GM18519 (cell line): ENCODE measurements at regions not wholly inside any gene's neighbourhood (a gene's known extent, or its start where the extent isn't known, plus 50 kb on each side); places are given as distances from the start of the nearest gene placed in this dataset.

Source experiments
- ATAC-seq: cut with Tn5 transposase; IDR thresholded peaks from one replicate; pipeline ENCODE4 v1.9.1; 2021; ENCODE audit warnings: mild to moderate bottlenecking, moderate library complexity; ENCODE audit not compliant: unreplicated experiment, low FRiP score

DNA sequence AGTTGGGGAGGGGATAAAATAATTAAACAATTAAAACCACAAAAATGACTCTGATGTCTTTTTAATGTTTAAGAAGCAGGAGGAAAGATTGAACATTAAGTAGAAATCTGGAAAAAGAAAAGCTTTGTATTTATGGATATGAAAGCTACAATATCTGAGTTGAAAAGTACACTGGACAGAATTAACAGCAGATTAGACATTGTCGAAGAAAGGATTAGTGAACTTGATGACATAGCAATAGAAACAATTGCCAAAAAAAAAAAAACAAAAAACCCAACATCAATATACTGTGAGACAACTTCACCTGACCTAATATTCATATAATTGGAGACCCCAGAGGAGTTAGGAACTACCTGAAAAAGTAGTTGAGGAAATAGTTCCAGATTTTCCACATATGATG lies 289.5 kb upstream of the RGS6 start:
- no peak for ATAC-seq

DNA sequence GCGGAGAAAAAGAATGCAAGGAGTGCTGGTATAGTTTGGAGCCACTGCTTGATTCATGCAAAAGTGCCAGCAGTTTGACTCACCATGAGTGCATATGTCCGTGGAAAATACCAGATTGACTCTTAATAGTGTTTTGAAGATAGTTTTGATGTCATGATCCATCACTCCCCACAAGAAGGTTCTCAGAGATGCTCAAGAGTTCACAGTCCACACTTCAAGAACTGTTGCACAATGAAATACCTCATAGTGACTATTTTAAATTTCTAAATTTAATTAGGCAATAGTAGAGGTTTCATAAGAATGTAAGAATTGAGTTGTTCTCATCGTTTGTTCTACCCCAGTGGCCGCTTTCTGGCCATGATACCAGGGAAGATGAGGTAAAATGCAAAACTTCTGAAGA lies 286.6 kb upstream of the RGS6 start:
- ATAC-seq, result no peak

DNA sequence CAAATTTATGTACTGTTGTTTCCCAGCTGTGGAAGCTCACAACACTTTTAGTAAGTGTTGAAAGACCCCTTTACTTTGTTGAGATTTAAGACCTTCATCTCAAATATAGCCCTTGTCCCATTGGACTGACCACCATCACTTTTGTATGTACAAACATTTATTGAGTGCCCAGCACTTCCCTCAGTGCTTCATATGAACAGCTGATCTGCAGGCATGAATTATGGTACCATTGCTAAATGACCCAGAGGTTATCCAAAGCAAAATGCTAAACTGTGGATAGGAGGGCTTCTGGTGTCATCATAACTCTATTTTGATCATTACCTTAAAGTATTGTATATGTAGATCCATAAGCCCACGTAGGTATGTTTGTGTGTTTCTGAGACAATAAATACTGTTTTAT lies 285.7 kb upstream of the RGS6 start:
- ATAC-seq, result no peak

DNA sequence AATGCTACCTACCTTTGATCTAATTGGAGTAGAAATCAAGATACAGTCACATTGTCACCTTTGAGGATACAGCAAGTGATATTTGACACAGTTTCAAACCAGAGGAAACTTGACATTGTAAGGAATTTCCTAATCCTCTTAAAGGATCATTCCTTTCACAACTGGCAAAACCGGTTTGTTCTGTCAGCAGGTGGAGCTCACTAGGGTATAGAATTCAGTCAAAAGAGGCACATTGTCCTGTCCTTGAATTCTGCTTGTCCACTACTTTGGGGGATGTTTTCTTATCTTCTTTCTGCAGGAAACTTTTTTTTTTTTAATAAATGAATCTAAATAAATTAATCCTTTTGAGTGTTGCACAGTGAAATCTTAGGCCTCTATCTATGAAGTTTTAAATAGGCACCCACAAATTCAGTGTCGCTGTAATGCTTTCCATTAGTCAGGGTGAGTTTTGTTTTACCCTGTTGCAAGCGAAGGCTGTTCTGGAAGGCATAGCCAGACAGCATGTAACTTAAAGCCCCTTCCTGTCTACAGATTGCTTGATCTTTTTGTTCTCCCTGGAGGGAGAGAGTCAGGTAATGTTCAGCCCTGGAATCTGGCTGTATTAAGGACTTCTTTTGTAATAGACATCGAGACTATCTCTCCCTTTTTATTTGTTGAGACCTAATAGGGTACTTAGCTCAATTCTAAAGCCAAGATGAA lies 285.0 kb upstream of the RGS6 start:
- ATAC-seq, result no peak

DNA sequence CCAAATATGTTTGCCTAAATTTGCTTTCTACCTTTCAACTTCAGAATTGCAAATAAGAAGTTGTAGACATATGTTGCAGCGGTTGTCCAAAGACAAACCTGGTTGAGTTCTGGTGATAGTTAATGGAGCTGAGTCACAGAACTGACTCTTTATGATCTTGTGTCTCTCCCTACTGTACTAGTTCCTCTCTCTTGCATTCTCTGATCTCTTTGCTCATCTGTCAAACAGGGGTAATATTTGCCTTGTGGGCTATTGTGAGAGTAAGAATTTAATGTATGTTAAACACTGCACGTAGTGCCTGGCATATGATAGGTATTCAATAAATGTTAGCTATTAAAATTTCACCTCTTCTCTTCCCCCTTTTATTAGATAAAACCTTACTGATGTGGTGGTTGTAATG lies 283.5 kb upstream of the RGS6 start:
- ATAC-seq, result no peak

DNA sequence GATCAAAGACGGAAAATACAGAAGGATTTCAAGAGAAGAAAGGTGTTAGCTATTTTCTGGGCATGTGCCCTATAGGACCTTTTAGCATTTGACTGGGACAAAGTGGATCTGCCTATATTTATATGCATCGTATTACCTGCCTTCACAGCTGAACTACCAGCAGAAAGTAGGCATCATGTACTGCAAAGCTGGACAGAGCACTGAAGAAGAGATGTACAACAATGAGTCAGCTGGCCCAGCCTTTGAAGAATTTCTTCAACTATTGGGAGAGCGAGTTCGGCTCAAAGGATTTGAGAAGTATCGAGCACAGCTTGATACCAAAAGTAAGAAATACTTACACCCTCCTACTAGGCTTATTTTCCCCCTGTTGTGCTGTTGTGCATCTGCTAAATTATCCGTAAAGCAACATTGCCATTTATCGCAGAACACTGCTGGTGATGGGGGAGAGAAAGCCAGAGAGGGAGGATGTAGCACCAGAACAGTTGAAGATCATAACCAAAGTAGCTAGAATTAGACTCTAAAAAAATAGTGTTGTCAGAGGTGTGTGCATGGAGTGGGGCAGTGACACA lies 282.0 kb upstream of the RGS6 start:
- no peak for ATAC-seq

DNA sequence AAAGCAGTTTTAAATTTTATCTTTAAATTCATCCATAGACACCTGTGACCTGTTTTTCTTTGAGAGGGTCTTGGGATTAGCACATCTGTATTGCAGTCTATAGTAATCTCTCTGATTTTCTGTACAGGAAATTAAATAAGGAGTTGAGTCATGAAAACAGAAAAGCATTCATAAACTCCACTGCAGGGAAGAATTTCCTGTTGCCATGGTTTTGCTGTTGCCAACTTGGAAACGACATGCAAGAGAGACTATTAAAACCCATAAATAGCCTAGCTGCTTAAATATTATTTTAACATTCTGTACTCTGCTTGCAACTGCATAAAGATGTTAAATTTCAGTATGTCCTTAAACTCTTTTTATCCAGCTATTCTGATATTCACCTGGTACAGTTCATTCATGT lies 281.0 kb upstream of the RGS6 start:
- no peak for ATAC-seq

DNA sequence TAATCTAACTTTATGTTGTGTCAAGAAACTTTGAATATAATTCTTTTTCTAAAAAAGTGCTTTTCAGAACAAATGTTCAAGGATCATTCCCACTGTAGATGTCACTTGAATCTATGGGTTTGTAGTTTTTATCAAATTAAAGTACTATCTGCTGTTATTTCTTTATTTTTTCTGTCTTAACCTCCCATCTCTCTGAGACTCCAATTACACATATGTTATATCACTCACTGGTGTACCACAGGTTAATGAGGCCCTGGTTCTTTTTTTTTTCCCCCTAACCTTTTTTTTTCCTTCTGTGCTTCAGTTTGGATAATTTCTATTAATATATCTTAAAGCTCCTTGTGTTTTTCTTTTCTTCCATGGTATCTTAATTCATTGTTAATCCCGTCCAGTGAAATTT lies 279.9 kb upstream of the RGS6 start:
- ATAC-seq, result no peak

DNA sequence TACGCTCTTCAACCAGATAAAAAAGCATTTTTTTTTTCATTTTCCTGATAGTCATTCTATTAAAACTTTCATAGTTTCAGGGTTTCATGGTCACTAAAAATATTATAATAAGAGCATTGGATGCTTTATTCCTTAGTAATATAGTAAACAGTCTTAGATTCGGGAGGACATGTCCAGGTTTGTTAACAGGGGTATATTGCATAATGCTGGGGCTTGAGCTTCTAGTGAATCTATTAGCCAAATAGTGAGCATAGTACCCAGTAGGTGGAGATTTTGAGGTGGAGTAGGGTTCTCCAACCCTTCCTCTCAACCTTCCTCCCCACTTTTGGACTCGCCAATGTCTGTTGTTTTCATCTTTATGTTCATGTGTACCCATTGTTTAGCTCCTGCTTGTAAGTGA lies 277.4 kb upstream of the RGS6 start:
- ATAC-seq, result no peak

DNA sequence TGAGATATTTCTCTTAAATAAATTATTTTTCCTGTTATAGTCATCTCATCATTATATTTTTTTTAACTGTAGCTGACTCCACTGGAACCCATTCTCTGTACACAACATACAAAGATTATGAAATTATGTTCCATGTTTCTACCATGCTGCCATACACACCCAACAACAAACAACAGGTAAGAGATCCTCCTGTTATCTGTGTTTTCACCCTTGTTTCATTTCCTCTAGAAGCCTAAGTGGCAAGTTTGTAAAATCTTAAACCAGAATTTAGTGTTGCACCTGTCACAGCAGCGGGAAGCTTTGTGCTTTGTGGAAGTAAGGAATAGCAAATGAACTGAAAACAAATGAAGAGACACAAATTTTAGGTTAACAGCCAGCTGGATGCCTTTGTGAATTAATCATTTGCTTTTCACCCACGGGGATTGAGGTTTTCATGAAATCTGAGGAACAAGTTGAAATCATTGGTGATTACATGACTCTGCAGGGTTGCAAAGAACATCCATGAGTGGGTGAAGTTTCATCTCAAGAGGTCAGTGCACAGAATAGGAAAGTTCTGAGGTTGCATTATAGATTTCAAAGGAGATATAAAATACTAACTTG lies 273.9 kb upstream of the RGS6 start:
- ATAC-seq, result no peak

DNA sequence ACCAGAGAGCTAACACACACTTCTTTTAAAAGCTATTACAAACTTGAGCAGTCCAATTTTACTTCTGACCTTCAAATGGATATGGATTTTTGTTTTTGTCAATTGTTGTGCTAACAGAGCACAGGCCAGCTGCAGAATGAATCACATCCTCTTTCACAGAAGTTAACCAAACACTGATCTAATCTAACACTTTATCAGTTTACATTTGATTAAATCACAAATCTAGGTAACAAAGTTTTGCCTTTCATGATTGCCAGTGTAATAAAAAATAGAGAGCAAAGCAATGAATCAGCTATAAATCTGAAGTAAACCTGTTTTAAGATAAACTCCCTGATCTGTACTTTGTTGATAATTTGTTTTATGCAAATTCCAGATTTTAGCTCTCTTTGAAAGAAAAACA lies 273.1 kb upstream of the RGS6 start:
- no peak for ATAC-seq

DNA sequence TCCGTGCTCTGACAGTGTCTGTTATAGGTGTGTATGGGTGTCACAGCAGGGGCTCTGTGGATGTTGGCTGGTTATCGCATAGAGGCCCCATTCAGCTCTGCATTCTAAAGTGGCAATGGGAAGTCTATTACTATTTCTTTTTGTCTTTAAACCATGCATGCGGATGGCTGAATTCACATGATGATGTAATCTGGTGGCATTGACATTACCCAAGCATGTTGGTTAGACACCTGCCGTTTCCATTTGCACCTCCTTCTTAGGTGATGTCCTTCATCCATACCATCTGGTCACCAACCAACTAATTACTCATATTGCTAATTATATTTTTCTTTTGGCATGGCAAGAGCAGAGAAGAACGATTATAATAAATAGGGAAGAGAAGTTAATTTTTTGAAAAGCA lies 270.8 kb upstream of the RGS6 start:
- no peak for ATAC-seq

DNA sequence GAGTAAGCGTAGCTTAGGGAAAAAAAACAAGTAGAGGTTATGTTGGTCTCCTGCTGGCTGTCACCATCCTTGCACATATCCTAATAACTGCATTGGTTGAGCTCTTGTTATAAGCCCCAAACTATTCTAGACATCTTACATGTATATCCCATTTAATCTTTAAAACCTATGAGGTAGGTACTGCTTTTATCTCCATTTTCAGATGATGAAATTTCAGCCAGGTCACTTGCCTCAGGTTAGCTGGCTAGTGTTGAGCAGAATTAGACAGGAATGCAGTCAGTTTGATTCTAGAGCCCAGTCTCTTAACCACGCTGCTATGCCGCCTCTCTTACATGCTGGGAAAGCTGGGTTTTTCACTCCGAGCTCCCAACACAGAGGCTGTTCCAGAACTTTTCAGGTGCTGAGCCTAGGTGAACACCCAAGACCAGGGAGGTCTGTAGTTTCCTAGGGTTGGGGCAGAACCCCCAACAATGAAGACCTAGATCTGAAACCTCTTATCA lies 269.9 kb upstream of the RGS6 start:
- ATAC-seq, result no peak

DNA sequence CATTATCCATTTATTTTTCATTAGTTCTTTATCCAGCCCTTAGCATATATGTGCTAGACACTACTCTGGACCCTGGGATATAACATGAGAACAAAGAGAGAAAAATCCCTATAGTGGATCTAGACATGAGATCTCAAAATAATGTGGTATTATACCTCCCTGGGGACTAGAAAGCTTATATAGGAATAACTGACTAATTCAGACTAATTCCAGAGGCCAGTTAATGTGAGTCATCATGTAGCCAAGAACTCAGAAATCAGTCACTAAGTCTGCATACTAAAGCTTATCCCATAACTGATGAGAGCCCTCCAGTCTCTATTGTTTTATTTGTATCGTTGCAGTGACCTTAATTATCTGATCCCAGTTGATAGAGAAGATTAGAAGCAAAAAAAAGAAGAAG lies 267.1 kb upstream of the RGS6 start:
- ATAC-seq, result no peak

DNA sequence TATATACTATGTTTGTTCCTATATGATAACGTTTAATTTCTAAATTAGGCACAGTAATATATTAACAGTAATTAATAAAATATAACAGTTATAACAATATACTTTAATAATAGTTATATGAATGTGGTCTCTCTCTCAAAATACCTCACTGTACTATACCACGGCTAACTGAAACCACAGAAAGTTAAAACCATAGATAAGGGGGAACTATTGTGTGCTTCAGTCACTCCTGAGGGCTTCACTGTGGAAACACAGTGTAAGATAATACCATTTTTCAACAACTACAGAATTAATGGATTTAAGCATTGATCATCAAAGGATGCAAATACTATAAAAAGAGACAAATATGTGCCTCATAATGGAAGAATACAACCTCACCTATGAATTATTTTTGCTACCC lies 266.4 kb upstream of the RGS6 start:
- ATAC-seq, result no peak

DNA sequence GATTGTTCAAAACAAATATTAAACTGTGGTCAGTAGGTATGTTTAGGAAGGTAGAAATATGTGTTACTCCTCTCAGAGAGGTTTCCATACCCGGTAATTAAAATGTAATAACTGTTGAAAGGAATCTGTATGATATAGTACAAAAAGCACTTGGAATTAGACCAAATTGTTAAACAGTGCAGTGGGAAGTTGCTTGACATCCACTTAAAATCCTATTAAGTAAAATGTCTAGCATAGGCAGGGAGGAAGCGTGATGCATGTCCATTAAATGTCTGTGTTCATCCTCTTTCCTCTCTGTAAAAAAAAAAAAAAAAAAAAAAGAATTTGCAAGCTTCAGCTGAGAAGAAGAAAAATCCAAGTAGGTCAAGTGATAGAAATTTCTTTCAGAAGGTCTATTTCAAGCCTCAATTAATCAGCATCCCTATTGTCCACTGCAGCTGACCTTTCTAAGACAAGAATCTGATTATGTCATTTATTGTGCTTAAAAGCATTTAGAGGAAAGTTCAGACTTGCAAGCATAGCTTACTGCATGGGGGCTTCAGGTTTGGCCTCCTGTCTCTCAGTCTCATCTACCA lies 265.6 kb upstream of the RGS6 start:
- no peak for ATAC-seq

DNA sequence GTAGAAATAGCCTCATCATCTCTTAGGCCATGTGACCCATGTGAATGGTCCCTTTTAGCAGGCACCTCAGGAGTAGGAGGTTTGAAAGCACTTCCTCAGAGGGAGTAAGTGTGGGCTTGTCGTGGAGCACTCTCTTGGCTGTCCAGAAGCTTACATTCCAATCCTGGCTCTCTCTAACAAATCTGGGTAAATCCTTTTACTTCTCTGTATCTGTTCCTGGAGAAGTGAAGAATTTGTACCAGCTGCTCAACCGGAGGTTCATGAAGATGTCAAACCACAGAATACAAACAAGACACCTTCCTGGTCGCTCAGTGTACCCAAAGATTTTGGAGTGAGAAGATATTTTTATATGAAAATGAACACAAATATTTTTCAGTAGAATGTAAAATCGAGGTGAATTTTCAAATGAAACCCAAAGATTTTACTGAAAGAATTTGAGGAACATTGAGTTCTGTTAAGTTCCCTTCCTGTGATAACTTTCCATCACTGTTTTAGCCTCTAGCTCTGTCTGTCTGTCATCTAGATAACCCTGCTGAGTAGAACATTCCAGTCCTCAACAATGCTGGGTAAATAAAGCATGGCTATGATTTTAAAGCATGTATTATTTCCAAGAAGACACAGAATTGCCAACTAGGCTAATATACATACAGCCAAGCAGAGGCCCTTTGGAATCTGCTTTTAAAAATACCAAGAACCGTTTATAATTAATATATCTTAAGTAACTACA lies 263.9 kb upstream of the RGS6 start:
- ATAC-seq, result no peak

DNA sequence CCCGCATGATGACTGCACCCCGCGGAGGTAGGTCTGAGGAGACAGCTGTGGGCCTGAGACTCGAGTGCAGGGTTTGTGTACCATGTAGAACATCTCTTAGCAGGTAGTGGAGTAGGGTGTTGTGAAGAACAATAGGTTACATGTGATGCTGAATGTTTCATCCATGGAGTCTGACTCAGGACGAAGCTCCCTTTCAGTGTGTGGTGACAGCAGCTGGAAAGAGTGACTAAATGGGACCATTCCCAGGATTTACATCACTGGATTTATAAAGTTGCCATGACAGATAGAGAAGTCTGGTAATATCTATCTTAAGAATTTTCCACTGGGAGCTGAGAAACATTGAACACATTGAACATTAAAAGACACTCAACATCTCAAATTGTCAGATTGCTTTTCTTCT lies 259.6 kb upstream of the RGS6 start:
- no peak for ATAC-seq

DNA sequence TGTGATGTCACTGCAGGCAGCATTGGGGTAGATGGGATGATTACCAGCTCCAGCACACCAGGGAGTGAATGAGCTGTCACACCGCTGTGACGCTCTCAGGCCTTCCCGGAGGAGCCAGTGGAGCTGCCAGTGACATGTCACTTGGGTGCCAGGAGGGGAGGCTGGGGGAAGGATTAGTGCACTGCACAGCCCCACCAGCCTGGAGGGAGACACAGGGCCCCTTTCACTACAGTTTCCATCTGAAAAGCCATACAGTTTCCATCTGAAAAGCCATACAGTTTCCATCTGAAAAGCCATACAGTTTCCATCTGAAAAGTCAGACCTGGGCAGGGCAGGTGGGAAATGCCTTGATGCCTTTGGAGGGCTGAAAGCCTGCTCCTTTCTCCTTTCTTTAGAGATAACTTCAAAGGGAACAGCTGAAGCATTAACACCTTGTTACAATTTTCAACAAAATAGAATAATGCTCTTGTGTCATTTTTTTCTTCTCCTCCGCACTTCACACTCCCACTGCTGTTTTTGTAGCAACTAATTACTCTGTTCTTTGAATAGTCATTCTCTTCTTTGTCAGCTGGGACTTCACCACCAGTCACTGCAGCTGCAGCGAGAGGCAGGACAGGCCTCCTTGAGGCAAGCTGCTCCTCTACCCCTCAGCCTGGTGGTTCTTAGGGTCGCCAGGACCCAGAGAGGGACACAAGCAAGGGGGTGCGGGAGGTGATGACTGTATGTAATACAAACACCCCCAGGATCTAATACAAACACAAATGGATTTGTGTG lies 256.9 kb upstream of the RGS6 start:
- no peak for ATAC-seq

DNA sequence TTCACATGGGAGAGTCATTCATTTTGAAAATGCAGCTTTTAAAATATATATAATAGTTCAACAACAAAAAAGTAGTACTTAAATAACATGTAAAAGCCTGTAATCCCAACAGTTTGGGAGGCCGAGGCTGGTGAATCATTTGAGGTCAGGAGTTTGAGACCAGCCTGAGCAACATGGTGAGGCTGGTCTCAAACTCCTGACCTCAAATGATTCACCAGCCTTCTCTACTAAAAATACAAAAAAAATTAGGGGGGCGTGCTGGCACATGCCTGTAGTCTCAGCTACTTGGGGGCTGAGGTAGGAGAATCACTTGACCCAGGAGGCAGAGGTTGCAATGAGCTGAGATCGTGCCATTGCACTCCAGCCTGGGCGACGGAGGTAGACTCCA lies 256.3 kb upstream of the RGS6 start:
- no peak for ATAC-seq
